ENCODE measurements at regions not wholly inside any gene's neighbourhood (a gene's known extent, or its start where the extent isn't known, plus 50 kb on each side); places are given as distances from the start of the nearest gene placed in this dataset.

- TF ChIP-seq EP300 (IDR thresholded peaks at IDR 0.05) (no peak), POLR2A (IDR thresholded peaks at IDR 0.05) (no peak), POLR2AphosphoS5 (IDR thresholded peaks at IDR 0.05) (no peak)
- Histone ChIP-seq H3K27ac (no peak overlapping the region), H3K27me3 (no peaks in the 10 kb centered on the region), H3K4me3 (no peak overlapping the region), H3K9me3 (no peaks in the 10 kb centered on the region), H3K36me3 (no peaks in the 10 kb centered on the region), H3K4me1 (no peaks in the 10 kb centered on the region)
- intact Hi-C loops (cut with DNase I), result no loop called here
- DNase-seq, result no peak
- WGBS, 2 donors, result 18 to 57% methylated on average over 1 of the region's 1 CpG
Measured at GRCh38 chr5:128626536-128627090, 88.6 kb upstream of the FBN2 start.

GRCh38 chr5:128627939-128628338 lies 89.9 kb upstream of the FBN2 start:
- no peak overlapping the region for H3K4me3 ChIP-seq
- no peak overlapping the region for H3K27ac ChIP-seq
- TF ChIP-seq EP300 (IDR thresholded peaks at IDR 0.05), result no peak
- TF ChIP-seq POLR2AphosphoS5 (IDR thresholded peaks at IDR 0.05), result no peak
- TF ChIP-seq POLR2A (IDR thresholded peaks at IDR 0.05), result no peak
- TF ChIP-seq CTCF (IDR thresholded peaks at IDR 0.05), result no peak
- no peak for DNase-seq
- no peaks in the 10 kb centered on the region for H3K27me3 ChIP-seq
- no peaks in the 10 kb centered on the region for H3K36me3 ChIP-seq
- no peaks in the 10 kb centered on the region for H3K9me3 ChIP-seq
- 85 to 87% methylated on average over 1 of the region's 1 CpG for WGBS, 2 donors
- H3K4me1 ChIP-seq, result no peaks in the 10 kb centered on the region
- intact Hi-C loops (cut with DNase I), result no loop called here

GRCh38 chr5:128629157-128629556 lies 91.1 kb upstream of the FBN2 start:
- intact Hi-C loops (cut with DNase I), result no loop called here
- Histone ChIP-seq H3K4me1 (no peaks in the 10 kb centered on the region), H3K9me3 (no peaks in the 10 kb centered on the region), H3K27ac (no peak overlapping the region), H3K27me3 (no peaks in the 10 kb centered on the region), H3K36me3 (no peaks in the 10 kb centered on the region), H3K4me3 (no peak overlapping the region)
- 63 to 70% methylated on average over 3 of the region's 3 CpGs for WGBS, 2 donors
- DNase-seq, result no peak
- TF ChIP-seq POLR2A (IDR thresholded peaks at IDR 0.05) (no peak), CTCF (IDR thresholded peaks at IDR 0.05) (no peak), POLR2AphosphoS5 (IDR thresholded peaks at IDR 0.05) (no peak), EP300 (IDR thresholded peaks at IDR 0.05) (no peak)

- no peaks in the 10 kb centered on the region for H3K36me3 ChIP-seq
- intact Hi-C loops (cut with DNase I), result no loop called here
- H3K27me3 ChIP-seq, result no peaks in the 10 kb centered on the region
- H3K4me1 ChIP-seq, result no peaks in the 10 kb centered on the region
- DNase-seq, result no peak
- 97% methylated on average over 1 of the region's 1 CpG for WGBS, 2 donors
- no peak overlapping the region for H3K27ac ChIP-seq
- TF ChIP-seq CTCF (IDR thresholded peaks at IDR 0.05) (no peak), EP300 (IDR thresholded peaks at IDR 0.05) (no peak), POLR2A (IDR thresholded peaks at IDR 0.05) (no peak), POLR2AphosphoS5 (IDR thresholded peaks at IDR 0.05) (no peak)
- no peak overlapping the region for H3K4me3 ChIP-seq
- no peaks in the 10 kb centered on the region for H3K9me3 ChIP-seq
Measured at GRCh38 chr5:128630121-128630520, 92.1 kb upstream of the FBN2 start.

GRCh38 chr5:128631771-128632170 lies 93.7 kb upstream of the FBN2 start:
- no peak overlapping the region for H3K27ac ChIP-seq
- H3K9me3 ChIP-seq, result no peaks in the 10 kb centered on the region
- DNase-seq, result no peak
- WGBS, 2 donors, result 94 to 96% methylated on average over 1 of the region's 1 CpG
- intact Hi-C loops (cut with DNase I), result no loop called here
- H3K36me3 ChIP-seq, result no peaks in the 10 kb centered on the region
- H3K27me3 ChIP-seq, result no peaks in the 10 kb centered on the region
- H3K4me3 ChIP-seq, result no peak overlapping the region
- TF ChIP-seq EP300 (IDR thresholded peaks at IDR 0.05) (no peak), CTCF (IDR thresholded peaks at IDR 0.05) (no peak), POLR2AphosphoS5 (IDR thresholded peaks at IDR 0.05) (no peak), POLR2A (IDR thresholded peaks at IDR 0.05) (no peak)
- H3K4me1 ChIP-seq, result no peaks in the 10 kb centered on the region
